Midbrain (tissue), 1 donor: ENCODE measurements at regions not wholly inside any gene's neighbourhood (a gene's known extent, or its start where the extent isn't known, plus 50 kb on each side); places are given as distances from the start of the nearest gene placed in this dataset.
"Not testable (repeated sequence)": the region's sequence is repeated elsewhere in the genome, so short reads cannot be mapped to it uniquely, and the experiment has no call there.

Experiments
- DNase-seq: peaks from one replicate; lab custom pipeline; 2025; lab: John Stamatoyannopoulos, UW

DNA sequence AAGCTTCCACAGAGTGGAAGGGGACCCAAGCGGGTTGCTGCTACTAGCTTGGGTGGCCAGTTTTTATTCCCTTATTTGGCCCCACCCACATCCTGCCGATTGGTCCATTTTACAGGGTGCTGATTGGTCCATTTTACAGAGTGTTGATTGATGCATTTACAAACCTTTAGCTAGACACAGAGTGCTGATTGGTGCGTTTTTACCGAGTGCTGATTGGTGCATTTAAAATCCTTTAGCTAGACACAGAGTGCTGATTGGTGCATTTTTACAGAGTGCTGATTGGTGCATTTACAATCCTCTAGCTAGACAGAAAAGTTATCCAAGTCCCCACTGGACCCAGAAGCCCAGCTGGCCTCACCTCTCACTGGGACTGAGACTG lies 187.0 kb upstream of the KCNMB2 start:
- not testable (repeated sequence) for DNase-seq

- no peak for DNase-seq
Measured at GRCh38 chr3:178350763-178351162, 185.5 kb upstream of the KCNMB2 start.

DNA sequence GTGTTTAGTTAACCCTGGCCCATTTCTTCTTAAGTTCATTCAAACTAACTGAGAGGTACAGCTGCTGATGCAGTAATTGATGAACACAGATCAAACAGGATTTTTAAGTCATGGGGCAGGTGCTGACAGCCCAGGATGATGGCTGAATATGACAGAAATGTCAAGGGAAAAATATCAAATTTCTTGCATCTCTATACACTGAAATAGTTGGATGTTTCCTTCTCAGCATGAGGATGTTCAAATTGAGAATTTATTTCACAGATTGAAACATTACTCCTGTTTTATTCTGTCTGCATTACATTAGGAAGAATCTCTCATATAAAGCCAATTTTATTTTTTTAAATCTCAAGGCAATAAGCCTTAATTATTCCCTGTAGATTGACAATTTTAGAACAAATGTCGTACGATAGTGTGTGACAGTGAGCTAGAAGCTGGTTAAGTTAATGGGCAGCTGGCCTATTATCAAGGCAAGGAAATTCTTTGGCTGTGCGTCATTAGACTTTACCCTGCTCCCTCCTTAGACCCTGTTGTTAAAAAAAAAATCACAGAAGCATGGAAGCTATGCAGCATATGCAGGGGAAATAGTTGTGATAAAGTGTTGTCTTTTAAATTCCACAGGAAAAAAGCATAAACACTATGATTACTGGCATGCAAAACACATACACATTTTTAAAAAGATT lies 183.8 kb upstream of the KCNMB2 start:
- DNase-seq, result no peak

GRCh38 chr3:178353006-178353694 lies 183.1 kb upstream of the KCNMB2 start:
- no peak for DNase-seq

DNA sequence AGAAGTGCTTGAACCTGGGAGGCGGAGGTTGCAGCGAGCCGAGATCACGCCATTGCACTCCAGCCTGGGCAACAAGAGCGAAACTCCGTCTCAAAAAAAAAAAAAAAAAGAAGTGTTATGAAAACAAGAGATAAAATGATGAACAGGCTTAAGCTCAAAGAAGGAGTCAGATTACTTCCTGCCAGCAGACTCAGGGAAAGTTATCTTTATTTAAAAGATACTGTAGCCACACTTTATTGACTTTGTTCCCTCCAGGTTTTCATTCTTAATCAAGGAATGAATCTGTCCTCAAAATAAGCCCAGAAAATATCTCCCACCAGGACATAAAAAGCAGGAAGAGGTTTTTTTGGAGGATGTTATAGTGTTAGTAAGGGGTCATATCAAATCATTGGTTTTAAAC lies 176.5 kb upstream of the KCNMB2 start:
- DNase-seq, result no peak

DNA sequence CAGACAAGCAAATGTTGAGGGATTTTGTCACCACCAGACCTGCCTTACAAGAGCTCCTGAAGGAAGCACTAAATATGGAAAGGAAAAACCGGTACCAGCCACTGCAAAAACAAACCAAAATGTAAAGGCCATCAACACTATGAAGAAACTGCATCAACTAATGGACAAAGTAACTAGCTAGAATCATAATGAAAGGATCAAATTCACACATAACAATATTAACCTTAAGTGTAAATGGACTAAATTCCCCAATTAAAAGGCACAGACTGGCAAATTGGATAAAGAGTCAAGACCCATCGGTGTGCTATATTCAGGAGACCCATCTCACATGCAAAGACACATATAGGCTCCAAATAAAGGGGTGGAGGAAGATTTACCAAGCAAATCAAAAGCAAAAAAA lies 173.2 kb upstream of the KCNMB2 start:
- DNase-seq, result not testable (repeated sequence)

DNA sequence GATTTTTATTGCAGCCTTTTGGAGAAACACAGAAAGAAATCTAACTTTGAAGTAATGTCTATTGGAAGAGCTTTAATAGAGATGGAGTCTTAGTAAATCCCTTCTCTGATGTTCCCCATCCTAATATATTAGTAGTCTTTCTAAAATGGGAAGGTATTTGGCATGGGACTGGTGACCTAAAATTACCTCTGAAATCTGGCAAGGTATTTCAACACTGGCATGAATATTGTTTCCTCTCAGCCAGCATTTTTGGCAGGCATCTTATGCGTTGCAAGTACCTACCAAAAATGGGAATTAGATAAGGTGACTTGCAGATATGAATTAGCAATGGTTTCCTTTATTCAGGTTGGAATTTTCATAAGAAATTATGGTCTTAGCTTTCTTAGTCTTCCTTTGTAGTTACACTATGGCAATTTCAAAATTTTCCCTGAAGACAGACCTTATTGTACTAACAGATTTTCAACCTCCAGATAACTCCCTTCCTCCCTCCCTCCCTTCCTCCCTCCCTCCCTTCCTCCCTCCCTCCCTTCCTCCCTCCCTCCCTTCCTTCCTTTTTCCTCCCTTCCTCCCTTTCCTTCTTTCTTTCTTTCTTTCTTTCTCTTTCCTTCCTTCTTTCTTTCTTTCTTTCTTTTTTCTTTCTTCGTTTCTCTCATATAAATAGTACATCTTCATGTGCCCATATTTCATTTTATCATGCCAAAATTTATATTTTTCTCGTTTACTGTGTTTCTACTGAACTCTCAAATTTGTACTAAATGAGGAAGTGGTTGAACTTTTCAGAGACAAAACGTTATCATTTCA lies 168.2 kb upstream of the KCNMB2 start:
- DNase-seq, result no peak

DNA sequence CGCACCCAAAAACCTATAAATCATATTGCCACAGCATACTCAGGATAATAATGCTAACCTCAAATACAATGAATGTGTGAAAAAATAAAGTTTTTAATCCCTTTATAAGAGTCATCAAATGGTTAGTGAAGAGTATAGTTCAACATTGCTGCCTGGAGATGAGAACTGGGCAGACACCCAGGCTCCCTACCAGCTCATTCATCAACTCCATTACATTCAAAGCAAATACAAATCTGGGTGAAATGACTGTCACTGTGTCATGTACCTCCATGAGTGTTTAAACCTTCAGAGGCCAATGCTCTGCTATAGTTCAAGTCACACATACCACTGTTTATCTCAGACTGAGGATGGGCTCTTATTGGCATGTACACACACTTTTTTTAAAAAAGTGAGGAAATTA lies 167.2 kb upstream of the KCNMB2 start:
- DNase-seq, result no peak

DNA sequence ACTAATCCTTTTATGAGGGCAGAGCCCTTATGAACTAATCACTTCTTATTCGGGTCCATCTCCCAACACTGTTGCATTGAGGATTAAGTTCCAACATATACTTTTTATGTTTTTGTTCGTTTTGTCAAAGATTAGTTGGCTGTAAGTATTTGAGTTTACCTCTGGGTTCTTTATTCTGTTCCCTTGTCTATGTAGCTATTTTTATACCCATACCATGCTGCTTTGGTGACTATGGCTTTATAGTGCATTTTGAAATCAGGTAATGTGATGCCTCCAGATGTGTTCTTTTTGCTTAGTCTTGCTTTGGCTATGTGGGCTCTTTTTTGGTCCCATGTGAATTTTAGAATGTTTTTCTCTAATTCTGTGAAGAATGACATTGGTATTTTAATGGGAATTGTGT lies 166.4 kb upstream of the KCNMB2 start:
- DNase-seq, result no peak

GRCh38 chr3:178370387-178370786 lies 165.8 kb upstream of the KCNMB2 start:
- no peak for DNase-seq

DNA sequence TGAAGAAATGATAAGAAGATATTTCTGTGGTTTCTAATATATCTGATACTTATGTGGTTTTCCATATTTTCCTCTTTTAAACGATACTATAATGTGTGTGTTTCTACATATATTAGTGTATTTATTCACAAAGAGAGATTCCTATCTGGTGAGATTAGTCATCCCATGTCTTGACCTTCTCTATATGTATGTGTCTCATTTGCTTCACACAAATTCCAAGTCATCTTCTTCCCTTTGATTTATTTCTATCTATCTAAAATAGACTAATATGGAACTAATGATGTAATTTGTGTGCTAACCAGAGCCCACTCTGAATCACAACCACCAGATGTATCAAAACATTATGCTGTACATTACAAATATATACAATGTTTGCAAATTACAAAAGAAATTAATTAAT lies 154.7 kb upstream of the KCNMB2 start:
- DNase-seq, result no peak

DNA sequence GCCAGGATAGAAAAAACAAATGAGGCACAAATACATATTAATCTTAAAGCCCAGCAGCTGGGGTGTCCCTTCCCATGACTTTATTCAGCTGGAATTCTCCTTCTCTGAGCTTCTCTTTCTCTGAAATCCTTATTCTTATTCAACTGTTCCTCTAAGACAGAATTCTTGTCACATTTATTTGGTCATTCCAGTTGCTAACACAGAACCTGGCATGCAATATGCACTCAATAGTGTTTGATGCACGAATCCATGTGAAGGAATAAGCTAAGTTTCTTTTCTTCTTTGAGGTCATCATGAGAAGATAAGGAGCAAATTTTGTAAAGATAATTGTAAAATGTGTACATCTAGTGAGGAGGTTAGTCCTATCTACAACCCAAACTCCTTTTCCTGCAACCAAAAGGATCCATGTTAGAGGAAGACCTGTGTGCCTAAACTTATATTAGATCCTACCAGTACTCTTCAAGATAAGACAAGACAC lies 154.2 kb upstream of the KCNMB2 start:
- DNase-seq, result no peak

DNA sequence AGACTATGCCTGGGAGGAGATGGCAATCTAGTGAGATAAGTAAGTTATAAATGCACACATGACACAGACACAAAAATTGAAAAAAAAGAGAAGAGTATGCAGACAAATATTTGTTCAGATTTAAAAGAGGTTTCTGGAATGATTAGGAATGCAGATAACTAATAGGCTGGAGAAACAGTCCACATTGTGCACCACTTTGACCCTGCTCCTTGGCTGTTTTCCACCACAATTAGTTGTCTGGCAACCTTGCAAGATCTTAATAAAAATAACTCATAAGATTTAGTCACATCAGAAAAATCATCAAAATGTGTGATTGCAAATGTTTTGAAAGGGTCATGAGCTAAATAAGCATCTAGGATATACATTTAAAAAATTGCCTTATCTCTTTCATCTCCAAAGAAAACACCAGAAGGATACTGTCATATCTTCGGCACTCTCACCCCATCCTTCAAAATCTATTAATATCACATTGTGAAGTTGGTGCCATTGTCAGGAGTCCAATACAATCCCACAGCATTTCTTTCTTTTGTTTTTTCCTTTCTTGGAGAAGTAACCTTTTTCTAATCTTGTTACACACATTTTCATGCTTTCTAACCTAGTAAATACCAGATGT lies 153.7 kb upstream of the KCNMB2 start:
- no peak for DNase-seq

DNA sequence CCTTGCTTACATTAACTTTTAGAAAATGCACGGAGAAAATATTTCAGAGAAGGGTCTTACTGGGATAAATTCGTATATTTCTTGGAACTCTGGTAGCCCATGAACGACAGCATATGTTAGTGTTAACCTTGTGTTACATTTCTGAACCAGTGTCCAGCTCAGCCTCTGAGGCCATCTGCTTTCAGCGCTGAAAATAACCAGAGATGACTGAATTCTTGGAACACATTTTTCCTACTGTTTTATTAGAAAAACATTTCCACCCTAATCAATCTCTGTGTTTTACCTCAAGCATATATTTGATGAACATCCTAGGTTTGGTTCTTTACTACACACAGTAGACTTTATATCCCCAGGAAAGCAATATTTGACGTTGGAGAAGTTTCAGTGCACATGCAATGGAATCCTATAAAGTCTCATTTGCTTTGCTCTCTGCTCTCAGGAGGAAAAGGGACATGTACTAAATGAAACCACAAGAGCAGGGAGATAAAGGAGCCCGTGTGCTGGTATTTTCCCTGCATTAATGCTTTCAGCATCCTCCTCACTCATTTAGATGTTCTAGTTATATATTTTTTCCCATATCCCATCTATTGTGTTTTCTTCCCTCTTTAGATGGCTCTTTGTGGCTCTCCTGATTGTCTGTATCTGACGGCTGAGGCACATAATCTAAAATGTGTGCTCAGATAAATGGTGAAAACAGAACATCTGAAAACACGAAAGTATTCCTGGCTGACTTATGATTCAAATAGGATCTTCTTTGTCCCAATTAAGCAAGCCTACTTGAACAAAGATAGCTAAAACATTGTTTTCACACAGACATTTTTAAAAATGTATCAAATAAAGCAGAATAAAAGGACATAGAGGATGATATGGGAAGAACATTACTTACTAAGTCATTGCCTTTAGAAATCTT lies 151.7 kb upstream of the KCNMB2 start:
- DNase-seq, result no peak

GRCh38 chr3:178385280-178385952 lies 150.8 kb upstream of the KCNMB2 start:
- DNase-seq, result peak; percentile 47

DNA sequence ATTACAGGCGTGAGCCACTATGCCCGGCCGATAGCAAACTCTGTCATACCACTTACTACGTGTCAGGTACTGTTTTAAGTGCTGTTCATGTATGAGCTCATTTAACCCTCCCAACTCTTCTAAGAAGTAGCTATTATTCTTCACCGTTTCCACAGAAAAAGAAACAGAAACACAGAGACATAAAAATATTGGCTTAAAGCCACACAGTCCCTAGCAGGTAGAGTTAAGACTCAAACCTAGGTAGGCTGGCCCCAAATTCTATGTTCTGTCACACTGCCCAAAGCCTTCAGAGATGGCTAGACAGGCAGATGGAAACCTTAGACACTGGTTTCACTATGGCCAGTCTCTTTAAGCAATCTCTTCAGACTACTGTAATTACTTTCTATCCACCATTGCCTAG lies 149.8 kb upstream of the KCNMB2 start:
- no peak for DNase-seq

DNA sequence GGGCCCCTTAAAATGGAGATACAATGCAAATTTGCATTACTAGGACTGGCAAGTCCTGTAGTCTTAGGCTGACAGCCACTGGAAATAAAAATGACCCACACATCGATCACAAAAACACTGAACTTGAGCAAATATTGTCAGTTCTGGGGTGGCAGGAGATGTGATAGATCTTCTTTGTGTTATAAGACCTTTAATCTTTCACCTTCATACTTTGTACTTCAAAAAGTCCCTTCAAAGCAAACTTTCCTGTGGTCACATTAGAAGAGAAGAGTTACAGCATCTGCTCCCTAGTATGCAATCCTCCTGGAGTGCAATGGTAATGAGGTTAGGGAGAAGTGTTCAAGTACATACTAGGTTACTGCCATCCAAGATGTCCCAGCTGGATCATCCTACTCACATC lies 149.4 kb upstream of the KCNMB2 start:
- no peak for DNase-seq

DNA sequence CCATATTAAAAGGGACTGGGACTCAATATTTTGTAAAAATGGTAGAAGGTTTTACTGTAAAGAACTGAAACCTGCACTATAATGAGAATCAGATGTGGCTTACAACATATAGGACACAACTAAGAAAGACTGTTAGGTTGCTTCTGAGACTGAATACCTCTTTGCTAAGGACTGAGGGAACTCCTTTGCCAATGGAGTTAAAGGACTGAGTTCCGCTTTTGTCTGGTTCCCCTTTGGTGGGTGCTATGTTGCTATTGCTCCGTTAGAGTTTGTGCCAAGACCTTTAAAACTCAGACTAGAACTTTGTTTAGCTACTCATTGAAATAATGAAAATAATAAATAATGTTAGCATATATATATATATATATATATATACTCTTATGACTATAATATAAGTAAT lies 147.8 kb upstream of the KCNMB2 start:
- no peak for DNase-seq

DNA sequence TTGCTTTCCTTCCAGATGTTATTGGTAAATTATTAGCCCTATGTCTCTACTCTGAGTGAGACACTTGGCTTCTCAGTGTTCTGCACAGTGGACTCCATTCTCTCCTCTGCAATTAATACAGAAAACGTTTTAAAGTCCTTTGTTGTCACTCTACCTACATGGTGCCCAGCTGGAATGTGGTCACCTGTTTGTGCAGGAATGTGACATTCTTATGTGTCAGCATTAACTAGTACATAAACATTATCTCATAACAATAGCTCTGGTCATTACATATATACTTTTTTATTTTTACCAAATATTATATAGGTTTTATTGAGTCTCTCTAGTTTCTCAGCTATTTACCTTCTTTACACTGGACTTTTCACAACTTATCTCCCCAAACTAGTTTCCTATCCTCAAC lies 147.0 kb upstream of the KCNMB2 start:
- DNase-seq, result no peak

DNA sequence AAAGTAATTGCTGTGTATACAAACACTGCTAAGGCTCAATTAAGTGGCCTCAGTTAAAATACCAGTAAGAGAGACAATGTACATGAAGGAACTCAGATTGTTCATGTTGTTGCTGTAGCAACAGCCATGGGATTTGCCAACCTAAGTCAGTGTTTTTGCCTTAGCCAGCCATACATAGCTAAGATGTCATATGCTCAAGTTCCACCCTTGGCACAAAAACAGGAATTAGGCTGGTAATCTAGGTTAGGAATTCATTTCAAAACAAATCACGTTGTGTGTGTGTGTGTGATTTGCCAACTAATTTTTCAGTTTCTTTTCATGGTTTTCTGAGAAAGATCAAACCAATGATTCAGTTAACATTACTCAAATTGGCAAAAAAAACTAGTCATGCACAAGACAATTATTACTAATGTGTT lies 143.7 kb upstream of the KCNMB2 start:
- no peak for DNase-seq

DNA sequence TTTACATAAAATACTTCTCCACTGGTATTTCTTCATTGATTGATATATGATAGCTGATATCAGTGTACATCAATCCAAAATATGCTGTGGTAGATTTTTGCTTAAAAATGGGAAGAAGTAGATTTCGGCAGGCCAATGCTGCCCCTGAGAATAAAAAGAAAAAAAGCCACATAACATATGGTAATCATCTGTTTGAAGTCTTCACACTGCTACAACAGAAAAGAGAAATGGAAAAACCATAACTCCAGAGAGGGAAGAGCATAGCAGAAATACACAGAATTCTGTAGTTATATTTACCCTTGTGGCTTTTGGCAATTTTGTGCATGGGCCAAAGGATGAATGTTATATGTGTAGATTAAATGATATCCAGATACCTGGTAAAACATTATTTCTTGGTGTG lies 143.1 kb upstream of the KCNMB2 start:
- DNase-seq, result no peak
